IPS DF 4.7 (cell line): ENCODE measurements at regions not wholly inside any gene's neighbourhood (a gene's known extent, or its start where the extent isn't known, plus 50 kb on each side); places are given as distances from the start of the nearest gene placed in this dataset.
"Not testable (repeated sequence)": the region's sequence is repeated elsewhere in the genome, so short reads cannot be mapped to it uniquely, and the experiment has no call there.

Source experiments
- DNase-seq: peaks from one replicate; pipeline ENCODE4 v3.0.0-alpha.2; 2013; ENCODE audit warnings: low spot score; ENCODE audit errors: extremely low read depth

DNA sequence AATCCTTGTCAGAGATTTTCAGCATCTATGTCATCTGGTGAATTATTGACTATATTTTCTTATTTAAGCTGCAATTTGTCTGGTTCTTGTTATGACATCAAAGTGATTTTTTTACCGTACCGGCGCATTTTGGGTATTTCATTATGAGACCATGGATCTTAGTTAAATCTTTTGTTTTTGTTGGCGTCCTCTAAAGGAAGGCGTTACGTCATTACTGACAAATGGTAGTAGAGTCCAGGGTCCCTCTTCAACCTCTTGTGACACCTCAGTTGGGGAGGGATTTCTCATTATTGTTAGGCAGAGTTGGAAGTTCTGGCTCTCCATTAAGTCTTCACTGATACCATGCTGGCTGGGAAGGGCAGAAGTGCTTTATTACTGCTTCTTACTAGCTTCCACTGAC, 175.8 kb upstream of the MMADHC start:
- DNase-seq: no peak

DNA sequence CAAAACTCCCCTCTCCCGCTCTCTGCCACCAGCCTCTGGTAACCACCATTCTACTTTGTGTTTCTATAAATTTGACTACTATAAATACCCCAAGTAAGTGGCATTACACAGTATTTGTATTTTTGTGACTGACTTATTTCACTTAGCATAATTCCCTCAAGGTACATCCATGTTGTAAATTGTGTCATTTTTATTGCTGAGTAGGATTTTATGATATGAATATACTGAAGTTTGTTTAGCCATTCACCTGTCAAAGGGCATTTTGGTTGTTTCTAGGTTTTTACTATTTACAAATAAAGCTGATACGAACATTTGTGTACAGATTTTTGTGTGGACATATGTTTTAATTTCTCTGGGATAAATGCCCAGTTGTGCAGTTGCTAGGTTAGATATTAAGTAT, 174.0 kb upstream of the MMADHC start:
- no peak for DNase-seq

DNA sequence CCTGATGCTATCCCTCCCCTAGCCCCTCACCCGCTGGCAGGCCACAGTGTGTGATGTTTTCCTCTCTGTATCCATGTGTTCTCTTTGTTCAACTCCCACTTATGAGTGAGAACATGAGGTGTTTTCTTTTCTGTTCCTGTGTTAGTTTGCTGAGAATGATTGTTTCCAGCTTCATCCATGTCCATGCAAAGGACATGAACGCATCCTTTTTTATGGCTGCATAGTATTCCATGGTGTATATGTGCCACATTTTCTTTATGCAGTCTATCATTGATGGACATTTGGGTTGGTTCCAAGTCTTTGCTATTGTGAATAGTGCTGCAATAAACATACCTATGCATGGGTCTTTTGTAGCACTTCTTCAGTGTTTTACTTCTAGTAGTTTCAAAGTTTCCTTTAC, 171.8 kb upstream of the MMADHC start:
- not testable (repeated sequence) for DNase-seq

DNA sequence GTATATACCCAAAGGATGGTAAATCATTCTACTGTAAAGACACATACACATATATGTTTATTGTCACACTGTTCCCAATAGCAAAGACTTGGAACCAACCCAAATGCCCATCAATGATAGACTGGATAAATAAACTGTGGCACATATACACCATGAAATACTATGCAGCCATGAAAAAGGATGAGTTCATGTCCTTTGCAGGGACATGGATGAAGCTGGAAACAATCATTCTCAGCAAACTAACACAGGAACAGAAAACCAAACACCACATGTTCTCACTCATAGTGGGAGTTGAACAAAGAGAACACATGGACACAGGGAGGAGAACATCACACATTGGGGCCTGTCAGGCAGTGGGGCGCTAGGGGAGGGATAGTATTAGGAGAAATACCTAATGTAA, 167.1 kb upstream of the MMADHC start:
- not testable (repeated sequence) for DNase-seq

DNA sequence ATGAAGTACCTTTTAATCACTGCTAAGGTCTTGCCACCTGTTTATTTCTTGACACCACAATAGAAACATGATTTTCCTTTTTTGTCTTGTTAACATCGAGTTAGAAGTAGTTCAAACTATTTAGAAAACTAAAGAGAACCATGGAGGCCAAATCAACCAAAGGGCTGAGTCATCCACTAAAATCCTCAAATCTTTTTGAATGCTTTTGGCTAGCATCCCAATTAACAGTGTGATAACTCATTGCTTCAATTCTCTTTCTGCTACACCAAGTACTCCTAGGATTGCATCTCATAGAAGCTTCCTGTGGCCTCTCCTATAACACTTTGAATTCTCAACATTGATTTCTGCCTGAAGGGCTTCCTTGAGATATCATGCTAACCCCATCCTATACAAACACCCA, 159.9 kb upstream of the MMADHC start:
- DNase-seq: no peak

DNA sequence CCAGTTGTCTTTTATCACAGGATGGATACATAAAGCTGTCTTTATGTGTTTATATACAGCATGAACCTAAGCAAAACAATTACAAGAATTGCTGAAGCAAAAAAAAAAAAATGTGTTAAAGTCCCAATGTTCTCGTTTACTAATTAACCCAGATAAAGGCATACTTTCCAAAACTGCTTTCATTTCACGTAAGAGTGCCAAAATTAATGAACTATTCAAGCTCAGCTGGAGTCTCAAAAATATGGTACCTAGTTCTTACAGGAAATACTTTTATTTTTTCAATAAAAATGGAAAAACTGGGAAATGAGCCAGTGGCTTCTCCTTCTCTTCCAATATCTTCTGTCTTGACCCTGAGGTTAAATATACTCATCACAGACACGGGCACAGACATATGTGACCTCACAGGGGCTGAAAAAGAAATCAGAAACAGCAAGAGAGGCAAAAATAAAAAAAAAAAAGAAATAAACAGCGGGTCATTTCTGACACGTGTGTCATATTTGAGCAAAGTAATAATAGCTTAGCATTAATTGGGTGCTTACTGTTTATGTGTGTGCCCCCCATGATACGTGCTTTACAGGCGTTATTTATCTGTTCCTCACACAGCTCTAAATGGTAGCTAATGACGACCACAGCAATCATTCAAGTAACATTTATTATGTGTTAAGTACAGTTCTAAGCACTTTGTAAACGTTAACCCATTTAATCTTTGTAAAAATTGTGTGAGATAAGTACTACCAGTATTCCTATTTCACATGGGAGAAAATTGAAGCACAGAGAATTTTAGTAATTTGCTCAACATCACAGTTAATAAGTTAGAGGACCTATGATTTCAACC, 158.0 kb upstream of the MMADHC start:
- no peak for DNase-seq

DNA sequence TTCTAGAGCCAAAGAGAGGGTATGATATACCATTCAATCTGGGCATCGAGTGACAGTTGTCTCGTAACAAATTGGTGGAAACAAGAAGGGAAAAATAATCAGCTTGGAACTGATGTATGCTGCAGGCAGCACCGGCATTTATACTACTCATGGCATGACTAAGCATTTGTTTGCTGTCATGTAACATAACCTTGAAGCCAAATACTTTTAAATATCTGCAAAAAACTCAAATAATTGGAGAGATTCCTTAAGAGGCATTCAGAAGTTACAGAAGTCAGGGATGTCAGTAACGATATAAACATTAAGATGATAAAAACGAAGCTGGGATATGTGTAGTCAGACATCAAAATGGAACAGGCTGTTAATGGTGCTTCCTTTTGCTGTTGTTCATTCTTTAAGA, 157.3 kb upstream of the MMADHC start:
- no peak for DNase-seq

DNA sequence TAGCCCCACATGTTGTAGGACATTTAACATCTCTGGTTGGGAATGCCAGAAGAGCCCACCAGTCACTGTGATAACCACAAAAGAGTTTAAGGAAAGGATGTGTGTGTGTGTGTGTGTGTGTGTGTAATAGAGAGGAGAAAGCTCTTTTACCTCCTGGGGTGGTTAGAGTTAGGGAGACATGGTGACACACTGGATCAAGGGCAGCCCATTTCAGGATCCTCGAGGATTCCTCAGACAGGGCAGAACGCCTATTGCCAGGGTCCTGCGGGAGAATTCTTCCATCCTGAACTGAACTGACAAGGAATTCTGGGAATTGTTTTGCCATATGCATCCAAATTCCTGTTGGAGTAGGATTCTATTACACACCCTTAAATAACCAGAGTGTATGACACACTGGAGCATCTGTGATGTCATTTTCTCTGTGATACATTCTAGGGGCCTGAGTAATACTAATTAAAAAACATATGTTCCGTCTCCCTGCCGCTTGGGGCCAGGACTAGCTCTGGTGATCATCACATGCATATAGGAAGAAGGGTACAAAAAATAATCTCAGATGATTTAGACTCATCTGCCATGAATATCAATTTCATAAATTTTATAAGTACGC, 156.4 kb upstream of the MMADHC start:
- DNase-seq: no peak

DNA sequence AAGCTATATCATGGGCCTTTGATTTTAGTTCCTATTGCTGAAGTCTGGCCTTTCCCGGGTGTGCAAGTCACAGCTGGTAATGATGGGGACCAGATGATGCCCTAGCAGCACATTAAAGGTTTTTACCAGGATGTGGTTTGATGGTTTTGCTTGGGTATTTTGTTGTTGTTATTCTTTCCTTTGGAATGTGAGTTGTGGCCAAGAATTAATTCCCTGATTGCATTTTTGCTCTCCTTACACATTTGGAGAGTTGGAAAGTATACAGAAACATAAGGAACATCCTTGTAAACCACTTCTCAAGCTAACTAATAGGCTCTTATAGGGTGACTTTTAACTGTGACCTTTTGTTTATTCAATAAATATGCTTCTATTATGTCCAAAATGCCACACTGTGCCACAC, 154.1 kb upstream of the MMADHC start:
- DNase-seq: no peak

DNA sequence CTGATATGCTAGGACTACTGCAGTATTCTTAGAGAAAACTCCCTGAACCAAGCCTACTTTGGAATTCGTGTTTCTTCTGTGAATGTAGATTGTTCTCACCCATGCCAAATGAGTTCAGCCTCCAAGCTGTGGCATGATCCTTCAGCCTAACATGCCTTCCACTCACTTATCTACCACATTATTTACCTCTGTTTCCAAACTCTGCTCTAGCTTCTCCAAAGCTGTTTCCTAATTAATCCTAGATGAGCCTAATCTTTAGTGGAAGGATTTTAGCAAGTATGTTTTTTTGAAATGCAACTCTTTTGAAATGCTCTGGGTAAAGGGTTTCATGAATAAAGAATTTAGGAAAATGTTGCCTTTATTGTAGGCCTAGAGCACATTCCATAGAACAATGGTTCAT, 152.9 kb upstream of the MMADHC start:
- no peak for DNase-seq

DNA sequence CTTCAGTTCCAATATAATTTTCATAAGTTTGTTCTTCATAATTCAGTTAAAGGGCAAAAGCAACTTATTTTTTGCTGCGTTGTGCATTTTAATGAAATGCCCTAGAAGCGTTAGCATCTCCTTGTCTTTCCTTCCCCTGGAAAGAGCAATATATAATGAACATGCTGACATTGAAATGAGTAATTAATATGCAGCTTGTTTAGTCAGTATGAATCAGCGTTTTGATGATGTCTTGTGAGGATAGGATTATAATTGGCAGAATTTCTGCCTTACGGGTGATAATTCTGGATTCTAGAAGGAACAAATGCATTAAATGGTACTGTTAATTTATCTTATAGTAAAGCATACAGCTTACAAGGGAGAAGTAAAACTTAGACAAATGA, 152.3 kb upstream of the MMADHC start:
- no peak for DNase-seq

DNA sequence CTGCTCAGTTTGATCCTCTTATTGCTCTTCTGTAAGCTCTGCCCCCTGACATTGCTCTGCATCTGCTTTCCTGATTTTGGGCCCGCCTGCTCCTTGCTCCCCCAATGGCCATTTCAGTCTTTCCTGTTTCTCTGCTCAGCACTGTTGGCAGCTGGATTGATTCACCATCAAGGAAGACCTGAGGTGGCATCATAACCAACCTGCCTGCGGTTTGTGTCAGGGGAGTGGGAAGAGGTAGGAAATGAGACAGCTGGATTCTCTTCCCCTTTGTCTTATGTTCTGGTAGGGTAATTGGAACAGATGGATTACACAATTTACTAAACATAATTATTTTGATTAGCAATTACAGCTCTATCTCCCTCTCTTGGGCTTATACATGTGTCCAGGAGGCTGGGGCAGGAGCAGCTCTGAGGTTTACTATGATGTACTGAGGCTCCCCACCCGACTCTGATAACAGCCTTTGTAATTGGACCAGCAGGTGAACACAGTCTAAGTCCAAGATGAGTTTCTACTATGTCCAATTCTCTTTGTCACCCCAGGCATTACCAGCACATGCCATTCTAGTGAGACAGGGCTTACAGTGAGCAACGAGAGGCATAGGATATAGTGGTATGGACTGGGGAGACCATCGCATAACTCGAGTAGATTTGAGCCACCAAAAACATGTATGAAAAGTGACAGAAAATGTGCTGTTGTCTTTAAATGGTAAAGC, 151.8 kb upstream of the MMADHC start:
- DNase-seq: no peak

DNA sequence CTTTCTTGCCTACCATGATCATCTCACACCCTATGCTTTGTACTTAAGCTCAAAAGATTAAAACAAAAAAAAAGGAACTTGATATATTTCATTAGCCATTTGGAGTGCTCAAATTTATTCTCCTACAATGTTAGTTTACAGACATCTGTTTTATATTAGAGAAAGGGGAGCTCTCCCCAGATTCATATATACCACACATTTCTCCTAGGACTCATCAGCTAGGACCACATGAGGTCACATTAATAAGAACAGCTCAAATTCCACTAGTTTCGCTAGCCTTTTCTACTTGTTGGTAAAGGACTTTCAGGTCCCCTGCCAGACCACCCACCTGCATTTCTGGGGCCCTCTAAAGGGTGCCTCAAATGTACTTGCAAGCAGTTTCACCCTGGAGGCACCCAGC, 151.2 kb upstream of the MMADHC start:
- DNase-seq: no peak

DNA sequence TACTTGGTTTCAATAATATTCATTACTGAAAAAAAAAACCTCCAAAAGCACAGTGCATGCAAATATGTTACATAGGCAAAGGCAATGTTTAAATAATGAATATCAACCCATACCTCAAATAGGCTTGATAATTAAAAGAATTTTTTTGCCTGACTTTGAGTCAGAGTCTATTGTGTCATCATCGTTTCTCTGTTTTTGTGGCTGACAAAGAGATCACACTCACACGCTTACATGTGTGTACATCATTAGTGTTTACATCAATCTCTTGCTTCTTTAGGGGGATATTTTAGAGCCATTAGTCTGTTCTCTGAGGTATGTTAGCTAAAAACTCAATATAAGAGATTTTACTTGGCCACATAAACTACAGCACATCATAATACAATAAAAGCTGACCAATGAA, 150.3 kb upstream of the MMADHC start:
- no peak for DNase-seq

DNA sequence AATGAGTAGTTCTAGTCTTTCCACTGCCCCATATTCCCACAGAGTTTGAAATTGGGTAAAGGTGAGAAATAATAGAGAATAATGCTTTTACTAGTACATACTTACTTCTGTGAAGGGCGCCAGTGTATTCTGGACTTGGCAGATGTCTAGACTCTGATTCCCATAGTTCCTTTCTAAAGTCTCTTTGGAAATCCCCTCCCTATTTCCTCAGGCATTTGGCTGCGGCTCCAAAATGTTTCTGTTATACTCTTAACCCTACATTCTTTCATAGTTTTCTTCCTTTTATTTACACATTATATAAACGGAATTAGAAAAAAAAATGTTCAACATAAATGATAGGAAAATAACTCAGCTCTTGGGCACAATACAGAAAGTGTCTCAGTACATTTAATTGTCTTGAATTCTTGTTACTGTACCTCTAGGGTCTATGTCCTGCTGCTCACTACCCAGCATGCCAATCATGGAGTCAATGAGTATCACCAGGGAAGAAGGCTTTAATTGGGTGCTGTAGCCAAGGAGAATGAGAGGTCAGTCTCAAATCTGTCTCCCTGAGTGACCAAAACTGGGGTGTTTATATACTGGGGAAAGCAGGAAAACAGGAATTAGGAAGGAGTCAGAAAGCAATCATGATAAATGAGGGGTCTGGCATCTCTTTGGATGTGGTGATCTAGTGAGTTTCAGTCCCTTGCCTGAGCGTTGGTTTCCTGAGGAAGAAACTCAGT, 147.8 kb upstream of the MMADHC start:
- no peak for DNase-seq

DNA sequence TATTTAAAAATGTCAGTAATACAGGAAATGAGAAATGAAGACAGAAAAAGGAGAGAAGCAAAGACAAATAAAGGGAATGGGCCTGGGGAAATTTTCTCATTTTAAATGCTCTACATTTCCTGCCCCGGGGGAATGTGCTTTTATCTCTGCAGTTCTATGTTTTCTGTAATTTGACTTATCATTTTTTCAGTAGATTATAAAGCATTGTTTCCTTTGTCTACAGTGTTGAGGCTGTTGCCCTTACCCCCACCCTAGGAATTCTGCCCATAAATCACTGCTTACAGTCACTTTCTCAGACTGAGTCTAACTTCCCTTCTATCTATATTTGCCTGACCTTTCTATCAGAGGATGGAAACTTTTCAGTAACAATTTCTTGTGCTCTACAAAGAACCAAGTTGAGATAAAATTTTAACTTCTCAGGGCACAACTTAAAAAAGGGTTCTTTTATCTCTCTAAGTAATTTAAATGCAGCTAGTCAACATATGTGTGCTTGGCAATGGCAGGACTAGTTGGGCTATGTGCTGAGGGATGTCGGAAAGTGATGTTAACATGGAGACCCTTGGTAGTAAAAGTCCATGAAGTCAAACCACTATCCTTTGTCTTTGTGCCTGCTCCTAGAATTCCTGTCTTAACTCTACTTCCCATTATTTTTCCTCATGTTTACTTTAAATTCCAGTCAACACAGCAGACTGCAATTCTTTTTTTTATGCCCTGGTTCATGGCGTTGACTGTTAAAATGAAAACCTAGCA, 146.5 kb upstream of the MMADHC start:
- no peak for DNase-seq

DNA sequence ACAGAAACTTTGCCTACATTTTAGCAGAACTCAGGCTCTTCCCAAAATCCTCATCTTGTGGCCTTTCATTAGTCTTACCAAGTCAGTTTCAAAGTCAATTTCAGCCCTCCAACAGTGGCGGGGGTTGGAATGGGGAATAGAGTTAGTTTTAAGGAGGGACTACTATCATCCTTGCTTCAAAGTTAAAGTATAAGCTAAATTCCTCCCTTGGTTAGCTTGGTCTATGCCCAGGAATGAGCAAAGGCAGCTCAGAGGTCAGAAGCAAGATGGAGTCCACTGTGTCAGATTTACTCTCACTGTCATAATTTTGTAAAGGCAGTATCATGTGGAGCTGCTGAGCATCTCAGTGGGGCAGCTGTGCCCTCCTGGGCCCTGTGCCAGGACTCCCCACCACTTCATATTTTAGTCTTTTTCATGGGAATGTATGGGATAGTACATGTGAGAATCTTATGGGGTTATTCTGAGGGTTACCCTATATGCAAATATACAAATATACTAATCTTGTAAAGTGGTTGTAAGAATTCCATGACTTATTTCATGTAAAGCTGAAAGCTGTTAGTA, 145.2 kb upstream of the MMADHC start:
- DNase-seq: no peak

DNA sequence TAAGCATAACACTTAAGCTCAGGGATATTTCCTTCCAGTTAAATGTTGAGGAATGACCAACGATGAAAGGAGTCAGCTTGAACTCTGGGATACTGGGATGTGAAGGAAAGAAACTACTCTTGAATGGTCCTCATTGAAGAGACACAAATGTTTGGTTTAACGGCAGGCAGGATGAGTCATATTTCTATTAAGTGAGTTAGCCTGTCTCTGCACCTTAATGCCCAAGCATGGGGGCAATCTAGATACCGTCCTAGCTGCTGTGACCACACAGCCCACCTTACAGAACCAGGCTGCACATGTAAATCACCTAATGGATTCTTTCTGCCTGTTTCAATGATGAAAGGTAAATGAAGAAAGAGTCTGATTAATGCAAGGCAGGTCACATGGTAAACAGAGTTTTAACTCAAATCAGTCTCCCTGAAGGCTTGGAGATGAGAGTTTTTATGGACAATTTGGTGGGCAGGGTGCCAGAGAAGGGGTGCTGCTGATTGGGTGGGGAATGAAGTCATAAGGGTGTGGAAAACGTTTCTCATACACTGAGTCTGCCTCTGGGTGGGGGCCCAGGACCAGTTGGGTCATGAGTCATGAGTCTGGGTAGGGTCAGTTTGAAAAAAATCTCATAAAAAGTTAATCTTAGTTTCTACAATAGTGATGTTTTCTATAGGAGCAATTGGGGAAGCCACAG, 144.6 kb upstream of the MMADHC start:
- no peak for DNase-seq

DNA sequence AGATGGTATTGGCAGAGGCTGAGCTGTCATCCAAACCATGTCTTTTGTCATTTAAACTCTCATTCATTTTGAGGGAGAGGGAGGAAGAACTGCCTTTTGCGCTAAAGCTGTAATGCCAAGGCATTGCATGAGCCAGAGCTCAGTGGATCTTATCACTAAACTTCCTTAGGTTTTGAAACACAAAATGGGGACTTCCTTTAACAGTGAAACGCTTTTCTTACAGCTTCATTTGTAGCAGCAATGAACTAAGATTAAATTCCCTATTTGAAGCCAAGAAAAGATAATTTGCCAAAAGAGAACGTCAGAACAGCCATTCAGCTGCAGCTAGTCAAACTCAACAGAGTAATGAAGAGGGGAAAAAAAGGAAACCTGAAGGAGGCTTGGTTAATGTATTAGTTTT, 143.5 kb upstream of the MMADHC start:
- no peak for DNase-seq

DNA sequence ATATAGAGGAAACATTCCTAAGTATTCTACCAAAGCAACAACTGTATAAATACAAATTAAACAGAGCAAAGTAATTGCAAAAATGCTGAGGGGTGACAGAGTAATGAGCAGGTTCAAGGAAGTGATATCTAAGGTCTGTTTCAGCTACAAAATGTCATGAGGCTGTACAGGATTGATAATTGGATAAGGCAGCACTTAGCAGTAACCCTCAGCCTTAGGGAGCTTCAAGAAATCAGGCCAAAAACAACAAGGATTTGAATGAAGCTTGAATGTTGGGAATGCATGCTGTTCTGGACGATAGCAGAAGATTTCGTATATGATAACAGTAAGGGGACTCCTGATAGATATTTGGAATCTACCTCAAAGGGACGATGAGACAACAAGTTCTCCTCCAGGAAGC, 142.0 kb upstream of the MMADHC start:
- DNase-seq: no peak
